ENCODE measurements at regions not wholly inside any gene's neighbourhood (a gene's known extent, or its start where the extent isn't known, plus 50 kb on each side); places are given as distances from the start of the nearest gene placed in this dataset.

DNA sequence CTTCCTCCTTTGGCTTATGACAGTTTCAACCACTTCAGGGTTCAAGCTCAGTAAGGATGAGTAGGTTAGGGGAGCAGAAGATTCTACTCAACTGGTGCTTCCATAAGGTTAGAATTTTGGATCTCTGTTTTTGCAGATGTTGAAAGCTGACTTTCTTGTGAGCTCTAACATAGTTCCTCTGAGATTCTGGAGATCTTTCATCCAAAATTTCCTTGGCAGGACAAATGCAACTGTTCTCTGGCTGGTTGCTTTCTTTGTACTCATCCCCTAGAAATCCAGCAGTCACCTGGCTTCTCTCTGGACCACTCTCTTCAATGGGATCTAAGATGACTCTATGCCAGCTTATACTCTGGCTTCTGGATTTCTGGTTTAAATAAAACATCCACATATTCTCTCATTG lies 189.6 kb downstream of the ESM1 start:
- no peak for TF ChIP-seq EZH2 (IDR thresholded peaks at IDR 0.05; ENCODE audit: low read depth, unreplicated experiment)
- TF ChIP-seq, protein P1, sequence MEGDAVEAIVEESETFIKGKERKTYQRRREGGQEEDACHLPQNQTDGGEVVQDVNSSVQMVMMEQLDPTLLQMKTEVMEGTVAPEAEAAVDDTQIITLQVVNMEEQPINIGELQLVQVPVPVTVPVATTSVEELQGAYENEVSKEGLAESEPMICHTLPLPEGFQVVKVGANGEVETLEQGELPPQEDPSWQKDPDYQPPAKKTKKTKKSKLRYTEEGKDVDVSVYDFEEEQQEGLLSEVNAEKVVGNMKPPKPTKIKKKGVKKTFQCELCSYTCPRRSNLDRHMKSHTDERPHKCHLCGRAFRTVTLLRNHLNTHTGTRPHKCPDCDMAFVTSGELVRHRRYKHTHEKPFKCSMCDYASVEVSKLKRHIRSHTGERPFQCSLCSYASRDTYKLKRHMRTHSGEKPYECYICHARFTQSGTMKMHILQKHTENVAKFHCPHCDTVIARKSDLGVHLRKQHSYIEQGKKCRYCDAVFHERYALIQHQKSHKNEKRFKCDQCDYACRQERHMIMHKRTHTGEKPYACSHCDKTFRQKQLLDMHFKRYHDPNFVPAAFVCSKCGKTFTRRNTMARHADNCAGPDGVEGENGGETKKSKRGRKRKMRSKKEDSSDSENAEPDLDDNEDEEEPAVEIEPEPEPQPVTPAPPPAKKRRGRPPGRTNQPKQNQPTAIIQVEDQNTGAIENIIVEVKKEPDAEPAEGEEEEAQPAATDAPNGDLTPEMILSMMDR (conservative IDR thresholded peaks at IDR 0.05; ENCODE audit: low read depth in 2 of 2), result no peak
- no peak for TF ChIP-seq EZH2phosphoT487 (IDR thresholded peaks at IDR 0.05; ENCODE audit: unreplicated experiment)
- no peak for TF ChIP-seq NANOG (IDR thresholded peaks at IDR 0.05; ENCODE audit: borderline replicate concordance)
- TF ChIP-seq POLR2AphosphoS5 (IDR thresholded peaks at IDR 0.05; ENCODE audit: low read depth), result no peak
- no peak for TF ChIP-seq CREB1 (CRISPR knock-in tag; IDR thresholded peaks at IDR 0.05; ENCODE audit: low read depth)
- TF ChIP-seq, protein P2, sequence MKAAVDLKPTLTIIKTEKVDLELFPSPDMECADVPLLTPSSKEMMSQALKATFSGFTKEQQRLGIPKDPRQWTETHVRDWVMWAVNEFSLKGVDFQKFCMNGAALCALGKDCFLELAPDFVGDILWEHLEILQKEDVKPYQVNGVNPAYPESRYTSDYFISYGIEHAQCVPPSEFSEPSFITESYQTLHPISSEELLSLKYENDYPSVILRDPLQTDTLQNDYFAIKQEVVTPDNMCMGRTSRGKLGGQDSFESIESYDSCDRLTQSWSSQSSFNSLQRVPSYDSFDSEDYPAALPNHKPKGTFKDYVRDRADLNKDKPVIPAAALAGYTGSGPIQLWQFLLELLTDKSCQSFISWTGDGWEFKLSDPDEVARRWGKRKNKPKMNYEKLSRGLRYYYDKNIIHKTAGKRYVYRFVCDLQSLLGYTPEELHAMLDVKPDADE (IDR thresholded peaks at IDR 0.05), result no peak

Data from GM23338 (cell line).